ENCODE measurements at regions not wholly inside any gene's neighbourhood (a gene's known extent, or its start where the extent isn't known, plus 50 kb on each side); places are given as distances from the start of the nearest gene placed in this dataset.

DNA sequence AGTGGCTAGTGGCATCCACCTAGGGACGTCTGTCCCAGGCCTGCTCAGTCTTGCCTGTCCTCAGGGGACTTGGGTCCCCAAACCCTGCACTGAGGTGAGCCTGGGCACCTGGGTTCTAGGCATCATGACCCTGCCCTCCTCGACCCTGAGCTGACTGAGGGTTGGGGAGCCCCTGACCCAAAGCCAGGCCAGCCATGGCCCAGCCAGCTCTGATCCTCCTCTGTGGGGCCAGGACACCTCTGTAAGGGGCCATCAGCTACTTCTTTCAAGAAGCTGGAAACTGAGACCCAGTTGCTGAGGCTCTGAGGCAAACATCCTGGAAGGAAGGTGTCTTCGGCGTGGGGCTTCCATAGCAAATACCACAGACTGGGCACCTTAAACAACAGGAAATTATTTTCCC is 329.3 kb downstream of the QKI start:
- TF ChIP-seq, protein P1, sequence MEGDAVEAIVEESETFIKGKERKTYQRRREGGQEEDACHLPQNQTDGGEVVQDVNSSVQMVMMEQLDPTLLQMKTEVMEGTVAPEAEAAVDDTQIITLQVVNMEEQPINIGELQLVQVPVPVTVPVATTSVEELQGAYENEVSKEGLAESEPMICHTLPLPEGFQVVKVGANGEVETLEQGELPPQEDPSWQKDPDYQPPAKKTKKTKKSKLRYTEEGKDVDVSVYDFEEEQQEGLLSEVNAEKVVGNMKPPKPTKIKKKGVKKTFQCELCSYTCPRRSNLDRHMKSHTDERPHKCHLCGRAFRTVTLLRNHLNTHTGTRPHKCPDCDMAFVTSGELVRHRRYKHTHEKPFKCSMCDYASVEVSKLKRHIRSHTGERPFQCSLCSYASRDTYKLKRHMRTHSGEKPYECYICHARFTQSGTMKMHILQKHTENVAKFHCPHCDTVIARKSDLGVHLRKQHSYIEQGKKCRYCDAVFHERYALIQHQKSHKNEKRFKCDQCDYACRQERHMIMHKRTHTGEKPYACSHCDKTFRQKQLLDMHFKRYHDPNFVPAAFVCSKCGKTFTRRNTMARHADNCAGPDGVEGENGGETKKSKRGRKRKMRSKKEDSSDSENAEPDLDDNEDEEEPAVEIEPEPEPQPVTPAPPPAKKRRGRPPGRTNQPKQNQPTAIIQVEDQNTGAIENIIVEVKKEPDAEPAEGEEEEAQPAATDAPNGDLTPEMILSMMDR (IDR thresholded peaks at IDR 0.05), result no peak
- TF ChIP-seq POLR2A (IDR thresholded peaks at IDR 0.05) (no peak), POLR2AphosphoS5 (IDR thresholded peaks at IDR 0.05) (no peak)
